Breast epithelium (tissue), 3 donors: ENCODE measurements at regions not wholly inside any gene's neighbourhood (a gene's known extent, or its start where the extent isn't known, plus 50 kb on each side); places are given as distances from the start of the nearest gene placed in this dataset.

ENCODE experiments used
- CTCF ChIP-seq, 3 donors: fragments of 450-650 bp; IDR thresholded peaks; one replicate each; pipeline ENCODE4 v1.5.1; 2016 to 2017; ENCODE audit warnings: antibody characterized with exemption in 3 of 3, mild to moderate bottlenecking in 3 of 3, moderate library complexity in 3 of 3
- POLR2A ChIP-seq: fragments of 450-650 bp; IDR thresholded peaks from one replicate; pipeline ENCODE4 v1.6.1; 2016; ENCODE audit warnings: antibody characterized with exemption, mild to moderate bottlenecking, moderate library complexity

DNA sequence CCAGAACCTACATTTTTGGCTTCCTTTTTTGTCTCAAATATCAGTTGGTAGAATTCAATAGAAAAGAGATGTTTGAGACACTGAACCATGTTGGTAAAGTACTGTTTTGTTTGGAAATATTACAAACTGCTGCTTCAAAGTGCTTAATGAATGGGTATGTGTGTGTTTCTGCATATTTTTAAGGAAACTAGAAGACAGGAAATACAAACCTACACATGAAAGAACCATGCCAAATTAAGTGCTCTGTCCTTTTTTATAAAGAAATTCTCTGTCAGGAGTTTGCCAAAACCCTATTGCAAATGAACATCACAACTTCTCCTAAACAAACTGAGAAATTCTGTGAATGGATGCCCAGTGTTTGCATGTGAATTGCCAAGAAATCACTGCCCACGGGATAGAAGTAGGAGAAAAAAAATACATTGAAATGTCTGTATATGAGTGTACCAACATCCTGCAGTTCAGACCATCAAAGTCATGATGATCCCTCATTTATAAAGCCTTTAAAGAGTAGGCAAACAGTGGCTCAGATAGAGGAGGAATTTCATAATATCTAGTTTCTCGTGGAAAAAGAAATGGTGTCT lies 69.6 kb upstream of the RND3 start:
- TF ChIP-seq CTCF (IDR thresholded peaks at IDR 0.05) (no peak), POLR2A (no peak)
